OCI-LY7 (cell line): ENCODE measurements at regions not wholly inside any gene's neighbourhood (a gene's known extent, or its start where the extent isn't known, plus 50 kb on each side); places are given as distances from the start of the nearest gene placed in this dataset.

ENCODE experiments used
- BruUV-seq: library from RNA; stranded (reverse); fragments of 400-500 nt; replicated peaks from 2 replicates; lab custom pipeline; 2021; lab: Mats Ljungman, UMichigan
- CTCF ChIA-PET: fragments of 300-600 bp; sonication (Branson Sonifier 250); formaldehyde crosslinking; loops from one replicate; lab custom pipeline; 2022; ENCODE audit warnings: antibody characterized with exemption; ENCODE audit not compliant: unreplicated experiment; lab: Charles Lee
- POLR2A ChIA-PET: fragments of 300-600 bp; sonication (Branson Sonifier 250); formaldehyde crosslinking; loops from one replicate; lab custom pipeline; 2022; ENCODE audit warnings: antibody characterized with exemption; lab: Charles Lee
- DNase-seq: peaks from one replicate; pipeline ENCODE4 v3.0.0-alpha.2; 2015; ENCODE audit warnings: low spot score
- H2AFZ ChIP-seq: fragments of 200-600 bp; sonication (generic), shearing (Covaris generic); 2 replicates; pipeline ENCODE4 v1.6.1; 2014; ENCODE audit warnings: mild to moderate bottlenecking, antibody characterized with exemption, low read length, moderate library complexity
- H3K27ac ChIP-seq: fragments of 200-600 bp; sonication (generic); 2 replicates; pipeline ENCODE4 v1.5.1; 2014; ENCODE audit warnings: mixed run types, low read depth, mild to moderate bottlenecking, moderate library complexity, low read length, inconsistent platforms; ENCODE audit not compliant: poor library complexity, severe bottlenecking
- H3K36me3 ChIP-seq: fragments of 200-600 bp; sonication (generic); 2 replicates; pipeline ENCODE4 v1.6.1; 2014; ENCODE audit warnings: mild to moderate bottlenecking, antibody characterized with exemption, low read length, moderate library complexity, mixed read lengths; ENCODE audit not compliant: insufficient read depth
- H3K4me1 ChIP-seq: fragments of 200-600 bp; sonication (generic); 2 replicates; pipeline ENCODE4 v1.5.1; 2014; ENCODE audit warnings: mild to moderate bottlenecking, low read length; ENCODE audit not compliant: insufficient read depth, poor library complexity, severe bottlenecking
- H3K4me2 ChIP-seq: fragments of 200-600 bp; sonication (generic); 2 replicates; pipeline ENCODE4 v1.6.1; 2014; ENCODE audit warnings: mild to moderate bottlenecking, low read length
- H3K4me3 ChIP-seq: fragments of 200-600 bp; sonication (generic); 2 replicates; pipeline ENCODE4 v1.5.1; 2014; ENCODE audit warnings: mild to moderate bottlenecking, low read depth, low read length; ENCODE audit not compliant: poor library complexity, severe bottlenecking
- H3K79me2 ChIP-seq: fragments of 200-600 bp; sonication (generic); 2 replicates; pipeline ENCODE4 v1.6.1; 2016; ENCODE audit warnings: low read depth, mild to moderate bottlenecking, low read length, moderate library complexity, mixed read lengths; ENCODE audit not compliant: insufficient read depth
- H3K9me2 ChIP-seq: fragments of 200-600 bp; sonication (generic); 2 replicates; pipeline ENCODE4 v1.6.1; 2016; ENCODE audit warnings: mild to moderate bottlenecking, low read length, mixed read lengths; ENCODE audit not compliant: insufficient read depth
- H3K9me3 ChIP-seq: fragments of 200-600 bp; sonication (generic); 2 replicates; pipeline ENCODE4 v1.6.1; 2014; ENCODE audit warnings: mild to moderate bottlenecking, mixed run types, low read length, mixed read lengths
- H4K20me1 ChIP-seq: fragments of 200-600 bp; sonication (generic); 2 replicates; pipeline ENCODE4 v1.6.1; 2014; ENCODE audit warnings: mild to moderate bottlenecking, antibody characterized with exemption, low read length, moderate library complexity, mixed read lengths; ENCODE audit not compliant: insufficient read depth
- CTCF ChIP-seq: fragments of 200-600 bp; sonication (generic); conservative IDR thresholded peaks from 2 replicates; pipeline ENCODE4 v1.5.1; 2014; ENCODE audit warnings: mild to moderate bottlenecking, antibody characterized with exemption, low read length, moderate library complexity, mixed read lengths
- EZH2phosphoT487 ChIP-seq: fragments of 200-600 bp; sonication (generic); IDR thresholded peaks from 2 replicates; pipeline ENCODE4 v1.6.1; 2018; ENCODE audit warnings: low read depth, borderline replicate concordance, mild to moderate bottlenecking, mixed run types, antibody characterized with exemption, low read length, moderate library complexity, mixed read lengths
- intact Hi-C: fragments of 100-400 bp; cut with micrococcal nuclease; formaldehyde crosslinking; loops from one replicate; pipeline ENCODE4 v1.10.0; 2022; ENCODE audit not compliant: unreplicated experiment

GRCh38 chr7:79590916-79591623, 137.6 kb upstream of the MAGI2 start:
- CTCF ChIA-PET = no interaction called here

GRCh38 chr7:79590391-79590790, 136.9 kb upstream of the MAGI2 start:
- H3K4me2 ChIP-seq = no peak overlapping the region
- CTCF ChIA-PET = no interaction called here
- H3K9me3 ChIP-seq = no peaks in the 10 kb centered on the region
- no peaks in the 10 kb centered on the region for H3K9me2 ChIP-seq
- no peak overlapping the region for H3K27ac ChIP-seq
- no peak overlapping the region for H2AFZ ChIP-seq
- BruUV-seq = no TSS peak
- POLR2A ChIA-PET = no interaction called here
- no peaks in the 10 kb centered on the region for H3K36me3 ChIP-seq
- H4K20me1 ChIP-seq = no peaks in the 10 kb centered on the region
- TF ChIP-seq EZH2phosphoT487 = no peak
- no peak for TF ChIP-seq CTCF
- no peak overlapping the region for H3K4me3 ChIP-seq
- no peak for DNase-seq
- H3K4me1 ChIP-seq = no peaks in the 10 kb centered on the region
- H3K79me2 ChIP-seq = no peaks in the 10 kb centered on the region
- intact Hi-C loops = no loop called here

More at GRCh38 chr7:79590916-79591623, 137.6 kb upstream of the MAGI2 start:
- TF ChIP-seq CTCF (no peak), EZH2phosphoT487 (no peak)
- intact Hi-C loops = no loop called here
- no peak for DNase-seq
- Histone ChIP-seq H3K9me3 (no peaks in the 10 kb centered on the region), H3K4me3 (no peak overlapping the region), H3K36me3 (no peaks in the 10 kb centered on the region), H3K4me2 (no peak overlapping the region), H3K27ac (no peak overlapping the region), H4K20me1 (no peaks in the 10 kb centered on the region), H3K79me2 (no peaks in the 10 kb centered on the region), H3K4me1 (no peaks in the 10 kb centered on the region), H3K9me2 (no peaks in the 10 kb centered on the region), H2AFZ (no peak overlapping the region)
- POLR2A ChIA-PET = no interaction called here
- no TSS peak for BruUV-seq

- ChIA-PET POLR2A (no interaction called here), CTCF (no interaction called here)
- H3K36me3 ChIP-seq = no peaks in the 10 kb centered on the region
- DNase-seq = no peak
- no peak overlapping the region for H3K27ac ChIP-seq
- H4K20me1 ChIP-seq = no peaks in the 10 kb centered on the region
- no peaks in the 10 kb centered on the region for H3K79me2 ChIP-seq
- TF ChIP-seq CTCF = no peak
- no peak for TF ChIP-seq EZH2phosphoT487
- no peak overlapping the region for H3K4me3 ChIP-seq
- no TSS peak for BruUV-seq
- no peaks in the 10 kb centered on the region for H3K9me3 ChIP-seq
- H3K4me1 ChIP-seq = no peaks in the 10 kb centered on the region
- intact Hi-C loops = no loop called here
- no peaks in the 10 kb centered on the region for H3K9me2 ChIP-seq
- no peak overlapping the region for H3K4me2 ChIP-seq
- no peak overlapping the region for H2AFZ ChIP-seq
Measured at GRCh38 chr7:79570903-79571302, 117.4 kb upstream of the MAGI2 start.
